Neural progenitor cell (in vitro differentiated cells): ENCODE measurements at regions not wholly inside any gene's neighbourhood (a gene's known extent, or its start where the extent isn't known, plus 50 kb on each side); places are given as distances from the start of the nearest gene placed in this dataset.

Source experiments
- DNase-seq: peaks from one replicate; pipeline ENCODE4 v3.0.0-alpha.2; 2016; ENCODE audit warnings: low spot score
- H2AFZ ChIP-seq: fragments of 200-600 bp; sonication (generic); replicated peaks from 2 replicates; pipeline ENCODE4 v1.6.1; 2016; ENCODE audit warnings: antibody characterized with exemption
- H3F3A ChIP-seq: fragments of 200-600 bp; sonication (generic); 2 replicates; pipeline ENCODE4 v1.6.1; 2016; ENCODE audit warnings: antibody characterized with exemption, low read depth
- H3K27ac ChIP-seq: fragments of 200-600 bp; sonication (generic); 2 replicates; pipeline ENCODE4 v1.5.1; 2016; ENCODE audit warnings: mild to moderate bottlenecking
- H3K27me3 ChIP-seq: fragments of 200-600 bp; sonication (generic); 2 replicates; pipeline ENCODE4 v1.6.1; 2016; ENCODE audit warnings: mild to moderate bottlenecking, moderate library complexity
- H3K36me3 ChIP-seq: fragments of 200-600 bp; sonication (generic); 2 replicates; pipeline ENCODE4 v1.5.1; 2016
- H3K4me1 ChIP-seq: fragments of 200-600 bp; sonication (generic); 2 replicates; pipeline ENCODE4 v1.6.1; 2016; ENCODE audit warnings: mixed run types
- H3K4me2 ChIP-seq: fragments of 200-600 bp; sonication (generic); 2 replicates; pipeline ENCODE4 v1.6.1; 2016
- H3K4me3 ChIP-seq: fragments of 200-600 bp; sonication (generic); 2 replicates; pipeline ENCODE4 v1.5.1; 2016
- H3K79me2 ChIP-seq: fragments of 200-600 bp; sonication (generic); 2 replicates; pipeline ENCODE4 v1.6.1; 2016; ENCODE audit warnings: low read depth
- H3K9ac ChIP-seq: fragments of 200-600 bp; sonication (generic); 2 replicates; pipeline ENCODE4 v1.6.1; 2016
- H3K9me3 ChIP-seq: fragments of 200-600 bp; sonication (generic); 2 replicates; pipeline ENCODE4 v1.5.1; 2016; ENCODE audit warnings: low read depth
- H4K20me1 ChIP-seq: fragments of 200-600 bp; sonication (generic); 2 replicates; pipeline ENCODE4 v1.6.1; 2016; ENCODE audit warnings: low read depth
- H3K27ac Mint-ChIP-seq: 3 replicates; pipeline ENCODE4 v1.8.0; 2021; ENCODE audit warnings: mixed read lengths
- H3K27me3 Mint-ChIP-seq: 2 replicates; pipeline ENCODE4 v1.8.0; 2022; ENCODE audit warnings: low read depth, mild to moderate bottlenecking, inconsistent platforms, moderate library complexity, mixed read lengths; ENCODE audit not compliant: insufficient read depth
- H3K36me3 Mint-ChIP-seq: 3 replicates; pipeline ENCODE4 v1.8.0; 2021; ENCODE audit warnings: mixed read lengths
- H3K4me1 Mint-ChIP-seq: 3 replicates; pipeline ENCODE4 v1.8.0; 2021; ENCODE audit warnings: mixed read lengths
- H3K4me3 Mint-ChIP-seq: 3 replicates; pipeline ENCODE4 v1.8.0; 2021; ENCODE audit warnings: mild to moderate bottlenecking, moderate library complexity, mixed read lengths
- H3K9me3 Mint-ChIP-seq: 3 replicates; pipeline ENCODE4 v1.8.0; 2020; ENCODE audit warnings: mixed read lengths
- CTCF ChIP-seq: fragments of 200-600 bp; sonication (generic); IDR thresholded peaks from 2 replicates; pipeline ENCODE4 v1.5.1; 2017; ENCODE audit warnings: antibody characterized with exemption, mild to moderate bottlenecking
- EZH2 ChIP-seq: fragments of 200-600 bp; sonication (generic); IDR thresholded peaks from 2 replicates; pipeline ENCODE4 v1.6.1; 2017; ENCODE audit warnings: antibody characterized with exemption, mild to moderate bottlenecking, moderate library complexity
- EZH2phosphoT487 ChIP-seq: fragments of 200-600 bp; sonication (generic); IDR thresholded peaks from 2 replicates; pipeline ENCODE4 v1.6.1; 2017; ENCODE audit warnings: antibody characterized with exemption

GRCh38 chr15:95027981-95028380, 796.6 kb downstream of the MCTP2 start:
- Mint-ChIP-seq H3K4me1 (no peaks in the 10 kb centered on the region), H3K27me3 (peaks cover 3% of the 10 kb centered on the region), H3K9me3 (peaks cover 3% of the 10 kb centered on the region), H3K27ac (no peak overlapping the region), H3K36me3 (no peaks in the 10 kb centered on the region), H3K4me3 (no peak overlapping the region)
- H2AFZ ChIP-seq: no peak overlapping the region
- DNase-seq: no peak
- H3K4me3 ChIP-seq: no peak overlapping the region
- H3K27ac ChIP-seq: no peak overlapping the region
- H4K20me1 ChIP-seq: no peaks in the 10 kb centered on the region
- H3K27me3 ChIP-seq: no peaks in the 10 kb centered on the region
- H3K4me2 ChIP-seq: no peak overlapping the region
- no peak overlapping the region for H3K9ac ChIP-seq
- H3K4me1 ChIP-seq: no peaks in the 10 kb centered on the region
- no peaks in the 10 kb centered on the region for H3K79me2 ChIP-seq
- H3F3A ChIP-seq: no peaks in the 10 kb centered on the region
- no peaks in the 10 kb centered on the region for H3K36me3 ChIP-seq
- H3K9me3 ChIP-seq: no peaks in the 10 kb centered on the region
- TF ChIP-seq CTCF: no peak
- TF ChIP-seq EZH2phosphoT487: no peak
- TF ChIP-seq EZH2: no peak

GRCh38 chr15:95032156-95032555, 800.8 kb downstream of the MCTP2 start:
- TF ChIP-seq EZH2 (no peak), EZH2phosphoT487 (no peak), CTCF (no peak)
- H3K36me3 ChIP-seq: no peaks in the 10 kb centered on the region
- no peak overlapping the region for H3K4me3 Mint-ChIP-seq

GRCh38 chr15:95035106-95035505, 803.7 kb downstream of the MCTP2 start:
- Mint-ChIP-seq H3K4me1 (no peaks in the 10 kb centered on the region), H3K9me3 (peaks cover 11% of the 10 kb centered on the region), H3K36me3 (no peaks in the 10 kb centered on the region), H3K27me3 (peaks cover 2% of the 10 kb centered on the region), H3K27ac (no peak overlapping the region), H3K4me3 (no peak overlapping the region)
- Histone ChIP-seq H3K9ac (no peak overlapping the region), H3K79me2 (no peaks in the 10 kb centered on the region), H3K9me3 (no peaks in the 10 kb centered on the region), H4K20me1 (no peaks in the 10 kb centered on the region), H3F3A (no peaks in the 10 kb centered on the region), H2AFZ (no peak overlapping the region), H3K27ac (no peak overlapping the region), H3K27me3 (no peaks in the 10 kb centered on the region), H3K4me1 (peaks cover 11% of the 10 kb centered on the region), H3K4me2 (no peak overlapping the region), H3K4me3 (no peak overlapping the region), H3K36me3 (no peaks in the 10 kb centered on the region)
- TF ChIP-seq EZH2phosphoT487 (no peak), EZH2 (no peak), CTCF (no peak)
- DNase-seq: no peak

More at GRCh38 chr15:95032156-95032555, 800.8 kb downstream of the MCTP2 start:
- H3K4me1 ChIP-seq: peaks cover 11% of the 10 kb centered on the region
- Mint-ChIP-seq H3K36me3 (no peaks in the 10 kb centered on the region), H3K27me3 (no peaks in the 10 kb centered on the region), H3K4me1 (no peaks in the 10 kb centered on the region), H3K27ac (no peak overlapping the region), H3K9me3 (peaks cover 3% of the 10 kb centered on the region)
- H3K4me2 ChIP-seq: no peak overlapping the region
- no peak overlapping the region for H3K4me3 ChIP-seq
- no peaks in the 10 kb centered on the region for H3K27me3 ChIP-seq
- H3K9ac ChIP-seq: no peak overlapping the region
- H3K27ac ChIP-seq: no peak overlapping the region
- no peak for DNase-seq
- no peaks in the 10 kb centered on the region for H4K20me1 ChIP-seq
- no peaks in the 10 kb centered on the region for H3K9me3 ChIP-seq
- H3F3A ChIP-seq: no peaks in the 10 kb centered on the region
- no peak overlapping the region for H2AFZ ChIP-seq
- no peaks in the 10 kb centered on the region for H3K79me2 ChIP-seq
